ENCODE measurements at regions not wholly inside any gene's neighbourhood (a gene's known extent, or its start where the extent isn't known, plus 50 kb on each side); places are given as distances from the start of the nearest gene placed in this dataset.

DNA sequence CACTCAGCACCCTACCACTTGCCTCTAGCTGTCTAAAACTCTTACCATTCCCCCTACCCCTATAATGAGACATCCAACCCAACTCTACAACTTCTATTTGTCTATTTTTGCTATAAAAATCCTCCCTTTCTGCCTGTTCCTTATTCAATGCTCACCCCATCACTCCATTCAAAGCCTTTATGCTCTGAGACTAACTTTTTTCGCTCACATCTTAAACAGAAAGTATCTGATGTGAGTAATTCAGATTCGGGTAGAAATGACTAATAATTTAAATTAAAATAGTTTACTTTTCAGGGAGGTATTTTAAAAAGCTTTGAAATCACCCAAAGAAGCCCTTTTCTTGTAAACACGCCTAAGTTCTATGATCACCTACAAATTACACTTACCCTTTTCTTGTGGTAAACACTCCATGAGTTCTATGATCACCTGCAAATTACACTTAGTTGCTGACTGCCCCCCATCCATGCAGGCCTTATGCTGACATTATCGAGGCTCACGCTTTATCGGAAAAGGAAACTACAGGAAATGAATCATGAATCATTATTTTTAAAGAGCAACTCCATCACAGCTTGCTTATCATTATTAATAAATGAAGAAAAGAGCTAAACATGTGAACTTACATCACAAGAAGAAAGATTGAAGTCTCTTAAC, 168.7 kb upstream of the PPP1R2C start:
- no peak for DNase-seq (ENCODE audit: low spot score)

DNA sequence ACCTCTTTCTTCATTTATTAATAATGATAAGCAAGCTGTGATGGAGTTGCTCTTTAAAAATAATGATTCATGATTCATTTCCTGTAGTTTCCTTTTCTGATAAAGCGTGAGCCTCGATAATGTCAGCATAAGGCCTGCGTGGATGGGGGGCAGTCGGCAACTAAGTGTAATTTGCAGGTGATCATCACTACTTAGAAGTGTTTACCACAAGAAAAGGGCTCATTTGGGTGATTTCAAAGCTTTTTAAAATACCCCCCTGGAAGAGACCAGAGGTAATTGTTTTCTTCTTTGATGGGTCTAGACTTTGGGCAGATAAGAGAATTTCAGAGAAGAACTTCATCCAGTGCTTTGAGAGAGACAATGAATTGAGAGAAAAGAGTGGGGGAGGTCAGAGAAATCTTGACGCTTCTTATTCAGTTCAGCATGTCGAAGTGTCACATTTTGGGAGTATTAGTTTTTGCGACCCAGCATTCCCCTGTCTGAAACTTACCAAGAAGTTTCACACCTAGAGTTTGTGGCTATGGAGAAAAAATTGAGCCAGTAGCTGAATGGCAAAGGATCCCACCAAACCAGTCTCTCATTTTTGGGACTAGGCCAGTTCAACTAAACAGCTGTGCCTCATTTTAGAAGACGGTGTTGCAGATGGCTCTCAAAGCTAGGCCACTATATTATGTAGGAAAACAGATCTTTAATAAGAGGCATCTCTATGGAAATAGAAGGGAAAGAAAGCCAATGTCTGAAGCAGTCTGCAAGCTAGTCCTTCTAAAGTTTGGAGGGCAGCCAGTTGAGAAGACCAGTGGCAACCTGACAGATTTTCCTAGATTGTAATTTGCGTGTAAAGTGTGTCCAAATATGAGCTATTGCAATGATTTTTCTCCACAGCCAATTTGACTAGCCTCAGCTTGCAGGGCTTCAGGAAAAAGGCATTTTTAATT, 171.0 kb upstream of the PPP1R2C start:
- DNase-seq (ENCODE audit: low spot score) = no peak

DNA sequence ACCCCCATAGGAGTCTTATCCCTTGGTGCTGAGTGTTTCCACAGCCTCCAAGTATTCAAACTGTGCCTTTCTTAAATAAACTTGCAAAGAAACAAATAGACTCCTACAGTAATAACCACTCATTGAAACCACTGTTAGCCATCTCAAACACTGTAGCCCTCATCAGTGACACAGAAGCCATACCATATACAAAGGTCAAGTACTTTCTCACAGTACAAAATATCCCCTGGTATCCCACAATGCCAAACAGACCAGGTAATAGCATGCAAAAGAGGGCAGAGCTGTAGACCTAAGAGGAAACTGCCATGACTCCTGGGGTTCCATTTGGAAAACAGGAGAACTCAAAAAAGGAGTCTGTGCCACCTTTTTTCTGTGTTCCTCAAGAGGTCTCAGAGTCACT, 173.8 kb upstream of the PPP1R2C start:
- no peak for DNase-seq (ENCODE audit: low spot score)

DNA sequence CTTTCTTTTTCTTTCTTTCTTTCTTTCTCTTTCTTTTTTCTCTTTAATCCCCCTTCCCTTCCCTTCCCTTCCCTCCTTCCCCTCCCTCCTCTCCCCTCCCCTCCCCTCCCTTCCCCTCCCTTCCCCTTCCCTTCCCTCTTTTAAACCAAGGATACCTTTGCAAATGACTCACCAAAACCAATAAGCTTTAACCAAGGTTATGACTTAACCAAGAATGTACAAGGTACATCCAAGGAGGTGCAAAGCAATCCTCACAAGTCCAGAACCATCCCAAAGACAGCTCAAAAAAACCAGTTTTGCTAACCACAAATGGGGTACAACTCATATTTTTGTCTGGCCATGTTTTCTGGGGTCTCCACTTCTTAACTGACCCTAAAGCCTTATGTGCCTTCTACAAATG, 174.7 kb upstream of the PPP1R2C start:
- DNase-seq (ENCODE audit: low spot score) = no peak

DNA sequence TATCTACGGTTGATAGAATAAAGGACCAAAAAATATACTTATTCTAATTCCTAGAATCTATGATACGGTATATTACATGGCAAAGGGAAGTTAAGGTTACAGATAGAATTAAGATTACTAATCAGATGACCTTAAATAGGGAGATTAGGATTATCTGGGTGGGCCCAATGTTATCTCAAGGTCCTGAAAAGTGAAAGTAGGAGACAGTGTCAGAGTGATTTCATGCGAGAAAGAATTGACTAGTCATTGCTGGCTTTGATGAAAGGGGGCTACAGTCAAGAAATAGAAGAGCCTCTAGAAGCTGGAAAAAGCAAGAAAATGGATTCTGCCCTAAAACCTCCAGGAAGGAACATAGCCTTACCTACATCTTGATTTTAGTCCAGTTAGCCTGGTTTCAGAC, 176.9 kb upstream of the PPP1R2C start:
- no peak for DNase-seq (ENCODE audit: low spot score)

DNA sequence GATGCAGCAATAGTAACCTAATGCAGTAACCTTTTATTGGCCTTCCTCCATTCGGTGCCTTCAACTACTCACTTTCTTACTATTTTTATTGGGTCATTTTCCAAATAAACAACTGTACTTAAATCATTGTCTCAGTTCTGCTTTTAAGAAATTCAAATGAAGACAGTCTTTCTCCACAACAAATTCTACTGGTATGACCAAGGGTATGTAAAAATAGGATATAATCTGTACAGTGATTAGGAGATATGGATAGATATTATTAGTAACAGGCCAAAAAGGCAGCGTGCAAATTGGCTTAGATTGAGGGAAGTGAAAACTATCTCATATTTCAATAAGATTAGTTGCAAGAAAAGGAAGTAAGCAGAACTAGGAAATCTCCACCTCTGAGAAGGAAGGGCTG, 177.4 kb upstream of the PPP1R2C start:
- DNase-seq (ENCODE audit: low spot score) = no peak

DNA sequence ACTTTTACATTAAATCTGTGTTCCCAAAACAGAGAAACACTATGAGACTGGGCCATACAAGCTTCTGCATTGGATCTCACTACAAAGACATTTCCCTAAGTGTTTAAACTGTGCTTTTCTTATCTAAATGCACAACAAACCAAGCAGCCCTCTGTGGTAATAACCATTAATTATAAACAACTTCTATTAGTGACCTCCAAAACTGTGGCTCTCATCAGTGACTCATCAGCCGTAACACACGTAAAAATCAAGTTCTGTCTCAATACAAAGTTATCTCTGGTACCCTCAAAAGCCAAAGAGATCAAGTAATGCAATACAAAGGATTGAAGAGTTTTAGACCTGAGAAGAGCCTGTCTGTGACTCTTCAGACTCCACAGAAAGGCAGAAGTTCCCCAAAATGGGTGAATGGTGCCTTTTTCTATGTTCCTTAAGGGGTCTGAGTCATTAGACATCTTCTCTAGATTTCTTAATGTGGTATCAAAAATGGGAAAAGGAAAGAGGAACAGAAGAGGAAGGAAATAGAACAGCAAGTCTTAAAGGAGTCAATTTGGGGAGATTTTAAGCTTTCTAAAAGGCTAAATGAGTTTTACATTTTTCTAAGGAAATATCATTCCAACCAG, 189.8 kb upstream of the PPP1R2C start:
- DNase-seq (ENCODE audit: low spot score) = no peak

DNA sequence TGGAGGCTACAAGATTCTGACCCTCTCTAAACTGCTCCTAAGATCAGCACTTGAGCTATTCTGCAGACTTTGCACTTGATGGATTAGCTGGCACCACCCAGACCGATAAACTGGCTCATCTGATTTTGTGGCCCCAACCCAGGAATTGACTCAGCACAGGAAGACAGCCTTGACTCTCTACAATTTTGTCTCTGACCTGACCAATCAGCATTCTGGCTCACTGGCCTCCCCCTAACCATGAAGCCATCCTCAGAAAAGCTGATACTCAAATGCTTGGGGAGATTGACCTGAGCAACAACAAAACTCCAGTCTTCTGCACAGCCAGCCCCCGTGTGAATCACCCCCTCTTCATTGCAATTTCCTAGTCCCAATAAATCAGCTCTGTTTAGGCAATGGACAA, 195.4 kb upstream of the PPP1R2C start:
- DNase-seq (ENCODE audit: low spot score) = no peak

DNA sequence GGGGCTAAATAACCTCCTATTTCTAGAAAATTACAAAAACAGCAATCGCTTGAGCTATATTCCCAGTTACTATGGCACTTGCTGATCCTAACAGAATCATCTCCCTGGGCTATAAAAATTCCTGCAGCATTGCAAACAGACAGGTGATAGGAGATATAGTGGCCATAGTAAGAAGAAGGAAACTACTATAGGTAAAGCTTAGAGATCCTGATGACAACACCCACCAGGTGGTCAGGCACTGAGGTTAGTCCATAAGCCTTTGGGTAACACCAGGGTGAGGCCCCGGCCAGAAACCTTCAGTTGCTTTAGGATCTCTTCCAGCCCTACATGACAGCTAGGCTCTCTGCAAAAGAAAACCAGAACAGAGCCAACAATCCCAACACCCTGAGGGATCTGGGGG, 197.9 kb upstream of the PPP1R2C start:
- no peak for DNase-seq (ENCODE audit: low spot score)

DNA sequence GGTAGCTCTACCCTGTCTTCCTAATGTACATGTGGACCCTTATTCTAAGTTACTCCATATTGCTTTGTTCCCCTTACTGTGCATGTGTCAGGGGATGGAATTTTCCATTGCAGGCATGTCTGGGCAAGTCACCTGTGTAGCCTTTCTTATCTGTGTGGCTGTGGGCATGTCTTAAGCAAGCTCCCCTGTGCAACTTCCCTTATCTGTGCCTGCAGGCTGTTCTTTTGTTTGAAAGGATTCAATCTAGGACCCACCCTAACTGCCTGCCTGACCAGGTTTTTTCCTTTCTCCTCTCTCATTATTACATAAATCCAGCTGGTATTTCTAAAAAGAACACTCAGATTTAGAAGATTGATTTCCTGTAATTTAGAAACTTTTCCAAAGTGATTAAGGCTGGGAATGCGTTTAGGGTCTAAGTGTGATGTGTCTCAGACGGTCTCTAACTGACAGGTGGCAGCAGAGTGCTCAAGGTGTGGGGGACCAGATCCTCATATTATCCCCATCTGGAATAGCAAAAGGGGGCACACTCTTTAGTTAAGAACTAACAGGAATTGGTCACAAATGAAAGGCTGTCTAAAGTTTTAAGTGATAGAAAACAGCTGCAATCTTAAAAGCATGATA, 198.9 kb upstream of the PPP1R2C start:
- no peak for DNase-seq (ENCODE audit: low spot score)

DNA sequence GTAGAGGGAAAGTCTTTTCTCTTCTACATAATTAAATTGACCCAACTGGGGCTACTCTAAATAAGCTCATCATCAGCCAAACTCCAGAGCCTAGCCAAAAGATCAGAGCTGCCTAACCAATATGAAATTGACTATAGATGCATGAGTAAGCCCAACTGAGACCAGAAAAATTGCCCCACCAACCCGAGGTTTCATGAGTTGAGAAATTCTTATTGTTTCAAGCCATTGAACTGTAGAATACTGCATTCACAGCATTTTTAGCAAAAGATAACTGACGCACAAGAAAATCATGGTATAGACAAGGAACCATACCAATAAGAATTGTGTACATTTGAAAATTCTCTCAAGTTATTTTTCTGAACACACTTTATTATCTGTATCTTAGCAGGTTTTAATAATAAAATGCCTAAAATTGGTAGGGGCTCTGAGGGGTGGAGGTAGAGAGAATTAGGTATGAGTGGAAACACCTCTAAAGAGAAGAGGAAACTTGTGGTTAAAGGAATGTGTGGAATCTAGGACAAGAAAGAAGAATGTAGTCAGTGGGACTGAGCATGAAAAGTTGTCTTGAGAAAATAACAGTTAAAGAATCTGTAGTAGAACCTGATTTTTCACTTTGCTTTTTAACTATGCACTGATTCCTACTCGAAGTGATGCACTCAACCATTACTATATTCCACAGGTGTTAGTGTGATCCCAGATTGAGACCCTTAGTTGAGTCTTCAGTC, 200.9 kb upstream of the PPP1R2C start:
- no peak for DNase-seq (ENCODE audit: low spot score)

DNA sequence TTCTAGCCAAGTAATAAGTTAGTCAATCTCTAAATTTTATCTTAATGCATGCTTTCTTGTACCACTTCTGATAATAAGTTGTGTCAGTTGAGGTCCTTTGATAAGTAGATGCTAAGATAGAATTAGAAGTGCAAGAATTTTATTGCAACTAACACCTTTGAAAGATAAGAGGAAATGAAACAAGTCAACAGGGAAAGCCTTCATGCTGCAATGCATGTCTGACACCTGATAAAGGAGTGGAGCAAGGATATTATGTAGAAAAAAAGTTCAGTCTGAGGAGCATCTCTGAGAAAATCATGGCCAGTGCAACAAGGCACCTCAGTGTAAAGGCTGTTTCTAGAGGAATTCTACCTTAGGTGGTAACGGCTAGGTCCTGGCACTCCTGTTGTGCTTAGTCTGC, 210.7 kb upstream of the PPP1R2C start:
- no peak for DNase-seq (ENCODE audit: low spot score)

DNA sequence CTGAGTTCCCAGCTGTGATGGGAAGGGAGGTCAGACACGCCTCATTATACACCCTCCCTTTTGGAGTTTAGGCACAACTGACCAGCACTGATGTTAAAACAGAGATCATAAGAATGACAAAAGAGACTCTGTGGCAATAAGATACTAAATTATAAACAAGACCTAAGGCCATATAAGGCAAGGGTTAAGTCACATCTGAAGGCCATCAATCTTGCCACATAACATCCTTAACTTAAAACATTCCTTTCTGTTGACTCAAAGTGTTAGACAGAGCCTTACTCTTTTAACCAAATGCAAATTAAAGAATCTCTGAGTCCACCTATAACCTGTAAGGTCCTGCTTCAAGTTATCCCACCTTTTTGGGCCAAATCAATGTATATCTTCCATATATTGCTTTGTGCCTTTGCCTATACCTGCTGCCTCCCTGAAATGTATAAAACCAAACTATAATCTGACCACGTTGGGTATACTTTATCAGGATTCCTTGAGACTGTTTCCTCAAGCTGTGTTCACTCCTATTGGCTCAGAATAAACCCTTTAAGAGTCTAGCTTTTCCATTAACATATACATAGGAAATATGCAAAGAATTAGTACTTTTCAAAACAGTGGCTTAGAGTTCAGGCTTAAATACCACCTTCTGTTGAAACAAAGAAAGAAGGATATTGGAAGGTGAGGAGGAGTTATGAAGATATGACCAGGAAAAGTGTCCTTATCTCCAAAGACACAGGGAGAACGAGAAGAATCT, 214.4 kb upstream of the PPP1R2C start:
- DNase-seq (ENCODE audit: low spot score) = no peak

DNA sequence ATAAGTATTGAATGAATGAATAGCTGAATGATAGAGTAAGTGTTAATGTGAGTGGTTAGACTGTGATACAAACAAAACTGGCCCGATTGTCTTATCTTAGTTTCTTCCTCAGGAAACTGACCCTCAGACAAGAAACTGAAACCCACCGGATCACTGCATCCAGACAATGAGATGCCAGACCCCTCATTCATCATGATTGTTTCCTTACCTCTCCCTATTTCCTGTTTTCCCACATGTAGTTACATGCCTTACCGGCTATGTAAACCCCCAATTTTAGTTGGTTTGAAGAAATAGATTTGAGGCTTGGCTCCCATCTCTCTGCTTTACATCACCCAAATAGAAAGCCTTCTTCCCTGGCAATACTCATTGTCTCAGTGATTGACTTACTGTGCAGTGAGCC, 218.9 kb upstream of the PPP1R2C start:
- DNase-seq (ENCODE audit: low spot score) = no peak

DNA sequence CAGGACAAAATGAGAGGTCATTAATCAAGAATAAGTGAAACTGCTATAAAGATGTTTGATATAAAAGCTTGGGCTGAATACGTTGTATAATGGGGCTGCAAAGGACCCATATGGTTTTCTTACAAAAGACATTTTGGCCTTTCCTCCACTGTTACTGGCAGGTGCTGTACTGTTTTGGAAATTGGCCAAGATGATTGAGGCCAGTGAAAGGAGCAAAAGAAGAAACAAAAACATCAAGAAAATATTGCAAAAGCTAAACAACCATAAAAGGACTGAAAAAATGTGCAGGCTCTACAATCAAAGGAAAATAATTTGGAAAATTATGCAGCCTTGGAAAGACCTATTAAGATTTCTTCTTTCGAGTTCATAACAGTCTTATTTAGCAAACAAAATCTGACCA, 222.2 kb upstream of the PPP1R2C start:
- DNase-seq (ENCODE audit: low spot score) = no peak

DNA sequence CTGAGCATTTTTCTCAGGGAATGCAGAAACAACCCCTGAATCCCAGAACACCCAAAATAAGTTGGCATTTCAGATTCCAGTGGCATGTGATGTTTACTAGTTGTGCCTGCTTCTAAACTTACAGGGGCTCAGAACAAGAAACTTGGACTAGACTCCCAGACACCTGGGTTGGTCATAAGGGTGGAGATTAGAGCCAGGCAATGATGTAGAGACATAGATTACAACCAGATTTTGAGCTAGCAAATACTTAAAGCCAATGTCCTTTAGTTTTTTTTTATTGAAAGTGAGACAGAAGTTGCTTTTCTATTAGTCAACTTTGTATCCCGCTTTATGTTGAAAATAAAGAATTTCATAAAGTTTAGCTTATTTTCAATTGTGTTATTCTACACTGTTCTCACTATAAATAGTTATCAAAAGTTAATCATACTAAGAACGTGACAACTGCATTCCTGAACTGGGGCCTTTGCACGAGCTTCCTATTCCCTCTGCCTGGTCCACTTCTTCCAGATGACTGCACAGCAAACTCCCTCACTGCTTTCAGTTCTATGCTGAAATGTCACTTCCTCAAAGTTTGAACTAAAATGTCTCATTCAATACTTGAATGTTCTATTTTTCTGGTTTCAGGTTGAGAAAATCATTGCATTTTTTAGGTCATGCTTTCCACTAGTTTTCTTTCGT, 224.7 kb upstream of the PPP1R2C start:
- no peak for DNase-seq (ENCODE audit: low spot score)

DNA sequence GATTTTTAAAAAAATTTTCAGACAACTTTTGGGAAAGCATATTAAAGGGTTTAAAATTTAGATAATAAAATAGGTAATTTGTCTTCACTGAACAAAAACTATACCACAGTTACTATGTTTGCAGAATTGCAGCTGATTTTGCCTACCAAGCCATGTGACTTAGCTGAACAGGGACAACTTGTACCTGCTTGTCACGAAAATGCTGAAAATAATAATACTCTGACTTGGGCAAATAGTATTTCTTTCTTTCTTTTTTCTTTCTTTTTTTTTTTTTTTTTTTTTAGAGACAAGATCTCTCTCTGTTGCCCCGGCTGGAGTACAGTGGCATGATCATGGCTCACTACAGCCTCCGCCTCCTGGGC, 225.2 kb upstream of the PPP1R2C start:
- DNase-seq (ENCODE audit: low spot score) = no peak

DNA sequence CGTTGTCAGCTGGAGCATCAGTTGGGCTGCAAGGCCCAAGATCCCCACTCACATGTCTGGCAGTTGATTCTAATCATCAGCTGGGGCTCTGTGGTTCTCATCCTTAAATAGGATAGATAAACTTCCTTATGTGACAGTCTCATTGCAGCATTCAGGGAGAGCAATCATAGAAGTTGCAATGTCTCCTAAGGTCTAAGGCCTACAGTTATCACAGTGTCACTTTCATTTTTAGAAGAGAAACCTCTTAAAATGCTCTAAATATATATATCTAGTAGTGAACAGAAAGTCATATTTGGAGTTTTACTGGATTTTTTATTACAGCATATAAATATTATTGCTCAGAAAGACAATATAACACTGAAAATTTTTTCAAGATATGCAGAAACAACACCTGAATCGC, 226.0 kb upstream of the PPP1R2C start:
- no peak for DNase-seq (ENCODE audit: low spot score)

DNA sequence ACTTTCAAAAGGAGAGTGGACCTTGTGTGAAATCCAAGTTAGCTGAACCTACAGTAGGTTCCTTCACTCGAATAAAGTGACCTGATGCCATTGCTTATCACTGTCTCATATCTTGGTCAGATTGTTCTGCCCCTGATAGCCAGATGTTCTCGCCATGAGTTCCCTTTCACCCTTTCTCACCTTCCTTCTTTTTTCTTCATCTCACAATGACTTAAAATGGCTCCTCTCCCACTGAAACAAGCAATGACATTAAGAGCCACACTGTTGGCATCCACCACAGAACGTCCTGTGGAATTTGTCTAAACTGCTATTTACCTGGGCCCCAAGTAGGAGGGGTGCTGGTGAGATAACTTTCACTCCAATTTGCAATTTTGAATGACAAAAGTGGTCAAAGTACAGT, 227.6 kb upstream of the PPP1R2C start:
- DNase-seq (ENCODE audit: low spot score) = no peak

DNA sequence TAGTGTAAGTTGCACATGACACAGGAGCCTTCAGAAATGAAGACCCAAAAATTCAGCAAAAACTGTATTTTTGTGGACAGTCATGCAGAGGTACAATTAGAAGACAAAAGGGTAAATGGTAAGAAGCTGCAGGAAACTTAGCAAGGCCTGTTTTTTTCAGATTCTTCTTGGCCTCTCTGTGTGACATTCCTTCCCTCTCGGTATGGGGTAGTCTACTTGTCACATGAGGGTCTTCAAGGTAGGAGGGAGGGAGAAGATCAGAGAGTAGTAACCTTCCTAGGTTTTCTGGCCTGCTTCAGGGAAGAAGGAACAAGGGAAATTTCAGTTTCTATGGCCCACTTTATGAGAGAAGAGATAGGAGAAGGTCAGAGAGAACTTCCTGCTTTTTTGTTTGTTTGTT, 230.4 kb upstream of the PPP1R2C start:
- DNase-seq (ENCODE audit: low spot score) = no peak

DNA sequence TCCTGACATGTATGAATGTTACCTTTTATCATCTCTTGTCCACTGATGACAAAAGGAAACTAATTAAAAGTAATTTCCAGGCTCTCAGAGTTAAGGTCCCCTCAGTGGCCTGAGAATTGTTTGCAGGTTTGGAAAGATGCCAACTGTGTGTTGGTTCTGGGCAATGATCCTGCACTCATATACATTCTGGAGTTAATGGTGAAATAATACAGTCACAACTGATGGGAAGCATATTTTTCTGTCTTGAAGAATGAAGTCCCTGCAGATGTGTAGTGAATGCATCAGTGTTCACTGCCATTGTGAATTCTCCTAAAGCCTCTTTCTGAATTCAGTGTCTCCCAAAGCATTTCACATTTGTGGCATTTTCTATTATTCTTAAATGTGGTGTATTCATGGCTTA, 238.1 kb upstream of the PPP1R2C start:
- no peak for DNase-seq (ENCODE audit: low spot score)
